ENCODE measurements at regions not wholly inside any gene's neighbourhood (a gene's known extent, or its start where the extent isn't known, plus 50 kb on each side); places are given as distances from the start of the nearest gene placed in this dataset.

DNA sequence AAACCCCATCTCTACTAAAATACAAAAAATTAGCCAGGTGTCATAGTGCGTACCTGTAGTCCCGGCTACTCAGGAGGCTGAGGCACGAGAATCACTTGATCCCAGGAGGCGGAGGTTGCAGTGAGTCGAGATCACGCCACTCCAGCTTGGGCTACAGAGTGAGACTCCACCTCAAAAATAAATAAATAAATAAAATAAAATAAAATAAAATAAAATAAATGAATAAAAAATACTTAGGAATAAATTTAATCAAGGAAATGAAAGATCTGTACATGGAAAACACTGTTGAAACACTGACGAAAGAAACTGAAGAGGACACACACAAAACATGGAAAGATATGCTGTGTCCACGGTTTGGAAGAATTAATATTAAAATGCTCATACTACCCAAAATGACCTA is 56.5 kb upstream of the ASPRV1 start:
- Histone ChIP-seq H3K4me3 (ENCODE audit: low read depth in 2 of 2, low read length in 2 of 2) (no peak overlapping the region), H3K4me1 (ENCODE audit: control insufficient read depth, insufficient read depth, low read length) (no peaks in the 10 kb centered on the region), H3K27me3 (ENCODE audit: control insufficient read depth, insufficient read depth, low read length) (no peaks in the 10 kb centered on the region), H3K9me3 (ENCODE audit: control insufficient read depth, insufficient read depth, low read depth, low read length) (no peaks in the 10 kb centered on the region), H3K27ac (ENCODE audit: low read length) (no peak overlapping the region), H3K36me3 (ENCODE audit: control insufficient read depth, insufficient read depth, low read length) (no peaks in the 10 kb centered on the region)
- in situ Hi-C loops (cut with HindIII; ENCODE audit: low pct_unique_long_range_greater_than_20kb, low sequenced_read_pairs) (no loop called here), intact Hi-C loops (cut with micrococcal nuclease; ENCODE audit: unreplicated experiment) (no loop called here)
- POLR2A ChIA-PET: no interaction called here
- BruUV-seq (replicated peaks): no TSS peak
- no peak for DNase-seq (ENCODE audit: low read depth, low spot score)
- CTCF ChIA-PET: no interaction called here
- TF ChIP-seq POLR2AphosphoS5 (IDR thresholded peaks at IDR 0.05; ENCODE audit: low read depth, low read length): no peak
- ATAC-seq: no peak

DNA sequence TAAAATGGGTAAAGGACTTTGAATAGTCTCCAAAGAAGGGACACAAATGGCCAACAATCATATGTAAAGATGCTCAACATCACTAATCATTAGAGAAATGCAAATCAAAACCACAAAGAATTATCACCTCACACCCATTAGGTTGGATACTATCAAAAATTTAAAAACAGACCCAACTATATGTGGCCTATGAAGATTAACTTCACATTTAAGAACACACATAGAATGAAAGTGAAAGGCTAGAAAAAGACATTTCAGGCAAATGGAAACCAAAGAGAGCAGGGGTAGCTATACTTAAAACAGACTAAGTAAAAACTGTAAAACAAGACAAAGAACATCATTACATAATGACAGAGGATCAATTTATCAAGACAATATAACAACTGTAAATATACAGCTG is 53.5 kb upstream of the ASPRV1 start:
- ATAC-seq (no peak), DNase-seq (ENCODE audit: low read depth, low spot score) (no peak)
- no peak overlapping the region for H3K4me3 ChIP-seq (ENCODE audit: low read depth in 2 of 2, low read length in 2 of 2)
- H3K27me3 ChIP-seq (ENCODE audit: control insufficient read depth, insufficient read depth, low read length): no peaks in the 10 kb centered on the region
- no peak overlapping the region for H3K27ac ChIP-seq (ENCODE audit: low read length)
- H3K4me1 ChIP-seq (ENCODE audit: control insufficient read depth, insufficient read depth, low read length): no peaks in the 10 kb centered on the region
- POLR2A ChIA-PET: no interaction called here
- CTCF ChIA-PET: interaction anchor here (0.7 kb wide), 1 partner anchor 19 kb away, joined by 3 read pairs; no protein-coding TSS in a partner anchor
- no TSS peak for BruUV-seq (replicated peaks)
- in situ Hi-C loops (cut with HindIII; ENCODE audit: low pct_unique_long_range_greater_than_20kb, low sequenced_read_pairs): no loop called here
- intact Hi-C loops (cut with micrococcal nuclease; ENCODE audit: unreplicated experiment): no loop called here
- TF ChIP-seq, protein P1, sequence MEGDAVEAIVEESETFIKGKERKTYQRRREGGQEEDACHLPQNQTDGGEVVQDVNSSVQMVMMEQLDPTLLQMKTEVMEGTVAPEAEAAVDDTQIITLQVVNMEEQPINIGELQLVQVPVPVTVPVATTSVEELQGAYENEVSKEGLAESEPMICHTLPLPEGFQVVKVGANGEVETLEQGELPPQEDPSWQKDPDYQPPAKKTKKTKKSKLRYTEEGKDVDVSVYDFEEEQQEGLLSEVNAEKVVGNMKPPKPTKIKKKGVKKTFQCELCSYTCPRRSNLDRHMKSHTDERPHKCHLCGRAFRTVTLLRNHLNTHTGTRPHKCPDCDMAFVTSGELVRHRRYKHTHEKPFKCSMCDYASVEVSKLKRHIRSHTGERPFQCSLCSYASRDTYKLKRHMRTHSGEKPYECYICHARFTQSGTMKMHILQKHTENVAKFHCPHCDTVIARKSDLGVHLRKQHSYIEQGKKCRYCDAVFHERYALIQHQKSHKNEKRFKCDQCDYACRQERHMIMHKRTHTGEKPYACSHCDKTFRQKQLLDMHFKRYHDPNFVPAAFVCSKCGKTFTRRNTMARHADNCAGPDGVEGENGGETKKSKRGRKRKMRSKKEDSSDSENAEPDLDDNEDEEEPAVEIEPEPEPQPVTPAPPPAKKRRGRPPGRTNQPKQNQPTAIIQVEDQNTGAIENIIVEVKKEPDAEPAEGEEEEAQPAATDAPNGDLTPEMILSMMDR (IDR thresholded peaks at IDR 0.05): no peak
- TF ChIP-seq, protein P2, sequence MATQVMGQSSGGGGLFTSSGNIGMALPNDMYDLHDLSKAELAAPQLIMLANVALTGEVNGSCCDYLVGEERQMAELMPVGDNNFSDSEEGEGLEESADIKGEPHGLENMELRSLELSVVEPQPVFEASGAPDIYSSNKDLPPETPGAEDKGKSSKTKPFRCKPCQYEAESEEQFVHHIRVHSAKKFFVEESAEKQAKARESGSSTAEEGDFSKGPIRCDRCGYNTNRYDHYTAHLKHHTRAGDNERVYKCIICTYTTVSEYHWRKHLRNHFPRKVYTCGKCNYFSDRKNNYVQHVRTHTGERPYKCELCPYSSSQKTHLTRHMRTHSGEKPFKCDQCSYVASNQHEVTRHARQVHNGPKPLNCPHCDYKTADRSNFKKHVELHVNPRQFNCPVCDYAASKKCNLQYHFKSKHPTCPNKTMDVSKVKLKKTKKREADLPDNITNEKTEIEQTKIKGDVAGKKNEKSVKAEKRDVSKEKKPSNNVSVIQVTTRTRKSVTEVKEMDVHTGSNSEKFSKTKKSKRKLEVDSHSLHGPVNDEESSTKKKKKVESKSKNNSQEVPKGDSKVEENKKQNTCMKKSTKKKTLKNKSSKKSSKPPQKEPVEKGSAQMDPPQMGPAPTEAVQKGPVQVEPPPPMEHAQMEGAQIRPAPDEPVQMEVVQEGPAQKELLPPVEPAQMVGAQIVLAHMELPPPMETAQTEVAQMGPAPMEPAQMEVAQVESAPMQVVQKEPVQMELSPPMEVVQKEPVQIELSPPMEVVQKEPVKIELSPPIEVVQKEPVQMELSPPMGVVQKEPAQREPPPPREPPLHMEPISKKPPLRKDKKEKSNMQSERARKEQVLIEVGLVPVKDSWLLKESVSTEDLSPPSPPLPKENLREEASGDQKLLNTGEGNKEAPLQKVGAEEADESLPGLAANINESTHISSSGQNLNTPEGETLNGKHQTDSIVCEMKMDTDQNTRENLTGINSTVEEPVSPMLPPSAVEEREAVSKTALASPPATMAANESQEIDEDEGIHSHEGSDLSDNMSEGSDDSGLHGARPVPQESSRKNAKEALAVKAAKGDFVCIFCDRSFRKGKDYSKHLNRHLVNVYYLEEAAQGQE (IDR thresholded peaks at IDR 0.05; ENCODE audit: insufficient read depth in 1 of 2, low read depth in 2 of 2, low read length in 1 of 2): no peak
- TF ChIP-seq POLR2AphosphoS5 (IDR thresholded peaks at IDR 0.05; ENCODE audit: low read depth, low read length): no peak
- no peak for TF ChIP-seq SIN3A (IDR thresholded peaks at IDR 0.05; ENCODE audit: borderline replicate concordance, insufficient read depth, low read depth, low read length)
- TF ChIP-seq TCF7L2 (IDR thresholded peaks at IDR 0.05; ENCODE audit: low read depth, low read length): no peak
- no peaks in the 10 kb centered on the region for H3K9me3 ChIP-seq (ENCODE audit: control insufficient read depth, insufficient read depth, low read depth, low read length)
- H3K36me3 ChIP-seq (ENCODE audit: control insufficient read depth, insufficient read depth, low read length): no peaks in the 10 kb centered on the region

DNA sequence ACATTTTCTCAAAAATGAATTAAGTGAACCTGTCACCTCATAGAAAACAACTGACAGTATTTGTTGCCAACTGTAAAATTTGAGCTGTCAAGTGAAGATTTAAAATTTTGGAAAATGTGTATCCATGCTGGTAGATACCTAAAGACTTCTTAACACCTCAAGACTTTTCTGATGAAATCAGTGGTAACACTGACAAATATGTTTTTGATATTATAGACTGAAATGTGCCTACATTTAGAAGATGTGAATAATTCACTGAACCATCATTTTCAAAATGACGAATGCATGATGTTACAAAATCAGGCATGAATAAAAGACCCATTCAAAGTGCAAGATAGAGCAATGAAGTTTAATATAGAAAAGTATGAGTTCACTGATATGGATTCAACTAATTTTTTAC is 51.5 kb upstream of the ASPRV1 start:
- Histone ChIP-seq H3K4me1 (ENCODE audit: control insufficient read depth, insufficient read depth, low read length) (no peaks in the 10 kb centered on the region), H3K36me3 (ENCODE audit: control insufficient read depth, insufficient read depth, low read length) (no peaks in the 10 kb centered on the region), H3K9me3 (ENCODE audit: control insufficient read depth, insufficient read depth, low read depth, low read length) (no peaks in the 10 kb centered on the region), H3K27ac (ENCODE audit: low read length) (no peak overlapping the region), H3K27me3 (ENCODE audit: control insufficient read depth, insufficient read depth, low read length) (no peaks in the 10 kb centered on the region), H3K4me3 (ENCODE audit: low read depth in 2 of 2, low read length in 2 of 2) (no peak overlapping the region)
- ATAC-seq (no peak), DNase-seq (ENCODE audit: low read depth, low spot score) (no peak)
- CTCF ChIA-PET: no interaction called here
- in situ Hi-C loops (cut with HindIII; ENCODE audit: low pct_unique_long_range_greater_than_20kb, low sequenced_read_pairs) (no loop called here), intact Hi-C loops (cut with micrococcal nuclease; ENCODE audit: unreplicated experiment) (no loop called here)
- TF ChIP-seq, protein P1 (IDR thresholded peaks at IDR 0.05): no peak
- TF ChIP-seq TCF7L2 (IDR thresholded peaks at IDR 0.05; ENCODE audit: low read depth, low read length) (no peak), POLR2AphosphoS5 (IDR thresholded peaks at IDR 0.05; ENCODE audit: low read depth, low read length) (no peak), SIN3A (IDR thresholded peaks at IDR 0.05; ENCODE audit: borderline replicate concordance, insufficient read depth, low read depth, low read length) (no peak)
- TF ChIP-seq, protein P2 (IDR thresholded peaks at IDR 0.05; ENCODE audit: insufficient read depth in 1 of 2, low read depth in 2 of 2, low read length in 1 of 2): no peak
- POLR2A ChIA-PET: no interaction called here
- BruUV-seq (replicated peaks): no TSS peak

Data from Panc1 (cell line).